ENCODE measurements at regions not wholly inside any gene's neighbourhood (a gene's known extent, or its start where the extent isn't known, plus 50 kb on each side); places are given as distances from the start of the nearest gene placed in this dataset.

- TF ChIP-seq ZNF532 (CRISPR knock-in tag; IDR thresholded peaks at IDR 0.05; ENCODE audit: borderline replicate concordance) (no peak), ETV6 (CRISPR knock-in tag; IDR thresholded peaks at IDR 0.05) (no peak), NFATC4 (CRISPR knock-in tag; IDR thresholded peaks at IDR 0.05) (no peak), RORB (CRISPR knock-in tag; IDR thresholded peaks at IDR 0.05) (no peak), E2F5 (CRISPR knock-in tag; IDR thresholded peaks at IDR 0.05) (no peak), ZNF671 (CRISPR knock-in tag; IDR thresholded peaks at IDR 0.05) (no peak), RELA (CRISPR knock-in tag; IDR thresholded peaks at IDR 0.05; ENCODE audit: borderline replicate concordance) (no peak), SP1 (CRISPR knock-in tag; conservative IDR thresholded peaks at IDR 0.05) (no peak)
Measured at GRCh38 chr2:221314786-221315185, 257.3 kb downstream of the EPHA4 start (continued).

GRCh38 chr2:221318376-221319130 is 253.6 kb downstream of the EPHA4 start:
- ATAC-seq (no peak), DNase-seq (ENCODE audit: low spot score) (no peak)
- CTCF ChIA-PET = no interaction called here
- no peak for TF ChIP-seq IRF1 (CRISPR knock-in tag; IDR thresholded peaks at IDR 0.05)
- no peak for TF ChIP-seq ZNF138 (CRISPR knock-in tag; conservative IDR thresholded peaks at IDR 0.05)
- TF ChIP-seq MAX (CRISPR knock-in tag; IDR thresholded peaks at IDR 0.05) = no peak
- no peak for TF ChIP-seq SMAD3 (CRISPR knock-in tag; IDR thresholded peaks at IDR 0.05; ENCODE audit: borderline replicate concordance)
- TF ChIP-seq ZNF121 (CRISPR knock-in tag; IDR thresholded peaks at IDR 0.05) = no peak
- TF ChIP-seq CREB1 (CRISPR knock-in tag; IDR thresholded peaks at IDR 0.05) = no peak
- no peak for TF ChIP-seq IRF2 (CRISPR knock-in tag; IDR thresholded peaks at IDR 0.05; ENCODE audit: borderline replicate concordance, low read depth)
- no peaks in the 10 kb centered on the region for H3K27me3 Mint-ChIP-seq (ENCODE audit: low read depth)
- no peaks in the 10 kb centered on the region for H3K9me3 Mint-ChIP-seq
- H3K27ac Mint-ChIP-seq = no peak overlapping the region
- POLR2A ChIA-PET = no interaction called here
- H3K36me3 Mint-ChIP-seq = no peaks in the 10 kb centered on the region
- H3K4me3 Mint-ChIP-seq = no peak overlapping the region
- H3K4me1 Mint-ChIP-seq = peaks cover 14% of the 10 kb centered on the region

- Mint-ChIP-seq H3K9me3 (peaks cover 3% of the 10 kb centered on the region; the same call in 1 of the 2 replicates), H3K4me1 (peaks cover 14% of the 10 kb centered on the region), H3K27ac (no peak overlapping the region), H3K27me3 (ENCODE audit: low read depth) (no peaks in the 10 kb centered on the region), H3K4me3 (no peak overlapping the region), H3K36me3 (no peaks in the 10 kb centered on the region)
- CTCF ChIA-PET = no interaction called here
- POLR2A ChIA-PET = no interaction called here
- no peak for ATAC-seq
- no peak for DNase-seq (ENCODE audit: low spot score)
- no peak for TF ChIP-seq ZBTB43 (CRISPR knock-in tag; IDR thresholded peaks at IDR 0.05)
- no peak for TF ChIP-seq PRDM15 (CRISPR knock-in tag; IDR thresholded peaks at IDR 0.05)
- no peak for TF ChIP-seq TCF7 (CRISPR knock-in tag; IDR thresholded peaks at IDR 0.05; ENCODE audit: low read depth)
- TF ChIP-seq SOX15 (CRISPR knock-in tag; IDR thresholded peaks at IDR 0.05) = no peak
- TF ChIP-seq OVOL2 (CRISPR knock-in tag; IDR thresholded peaks at IDR 0.05; ENCODE audit: borderline replicate concordance) = no peak
- no peak for TF ChIP-seq MLX (CRISPR knock-in tag; IDR thresholded peaks at IDR 0.05)
- TF ChIP-seq TP53 (CRISPR knock-in tag; IDR thresholded peaks at IDR 0.05) = no peak
- no peak for TF ChIP-seq FOXP1 (CRISPR knock-in tag; IDR thresholded peaks at IDR 0.05; ENCODE audit: borderline replicate concordance)
Measured at GRCh38 chr2:221322741-221323140, 249.4 kb downstream of the EPHA4 start.

All from WTC11 (cell line).